Gastrocnemius medialis (tissue), 4 donors: ENCODE measurements at regions not wholly inside any gene's neighbourhood (a gene's known extent, or its start where the extent isn't known, plus 50 kb on each side); places are given as distances from the start of the nearest gene placed in this dataset.

Experiments used
- CTCF ChIP-seq, 5 experiments: fragments of 450-650 bp in 3 of 5; fragments of 200-600 bp in 2 of 5; sonication (generic) in 2 of 5; IDR thresholded peaks in 4 of 5; conservative IDR thresholded peaks in 1 of 5; 1 replicate in 4 of 5; 2 replicates in 1 of 5; pipeline ENCODE4 v1.5.1; 2016 to 2019; ENCODE audit warnings: antibody characterized with exemption in 5 of 5, mild to moderate bottlenecking in 3 of 5, moderate library complexity in 3 of 5
- POLR2A ChIP-seq, 2 donors: fragments of 450-650 bp; IDR thresholded peaks; one replicate each; pipeline ENCODE4 v1.6.1; 2017; ENCODE audit warnings: antibody characterized with exemption in 2 of 2, mild to moderate bottlenecking in 2 of 2, moderate library complexity in 2 of 2

GRCh38 chr13:34408640-34409039 is 533.4 kb upstream of the NBEA start:
- no peak for TF ChIP-seq CTCF (IDR thresholded peaks at IDR 0.05 in 4 of 5, conservative IDR thresholded peaks at IDR 0.05 in 1 of 5)
- TF ChIP-seq POLR2A (IDR thresholded peaks at IDR 0.05), result no peak
